A673 (cell line): ENCODE measurements at regions not wholly inside any gene's neighbourhood (a gene's known extent, or its start where the extent isn't known, plus 50 kb on each side); places are given as distances from the start of the nearest gene placed in this dataset.

ENCODE experiments used
- BruUV-seq: library from RNA; stranded (reverse); fragments of 400-500 nt; replicated peaks from 2 replicates; lab custom pipeline; 2021; lab: Mats Ljungman, UMichigan
- CTCF ChIA-PET: fragments of 300-600 bp; sonication (Branson Sonifier 250); formaldehyde crosslinking; loops from one replicate; lab custom pipeline; 2022; ENCODE audit warnings: antibody characterized with exemption; lab: Charles Lee
- POLR2A ChIA-PET: fragments of 300-600 bp; sonication (Branson Sonifier 250); formaldehyde crosslinking; loops from one replicate; lab custom pipeline; 2022; ENCODE audit warnings: antibody characterized with exemption; ENCODE audit not compliant: low non-redundant PET; lab: Charles Lee
- DNase-seq: peaks from one replicate; pipeline ENCODE4 v3.0.0-alpha.2; 2015; ENCODE audit warnings: low spot score
- H3K27ac ChIP-seq: fragments of 200-600 bp; sonication (generic); 2 replicates; pipeline ENCODE4 v1.5.1; 2016; ENCODE audit warnings: mixed run types, low read depth, mild to moderate bottlenecking, mixed read lengths, antibody characterized with exemption, low read length; ENCODE audit not compliant: poor library complexity, severe bottlenecking
- H3K27me3 ChIP-seq: fragments of 200-600 bp; sonication (generic); replicated peaks from 2 replicates; pipeline ENCODE4 v1.6.1; 2017; ENCODE audit warnings: mixed run types, low read depth, mild to moderate bottlenecking, mixed read lengths, antibody characterized with exemption, low read length; ENCODE audit not compliant: insufficient read depth, poor library complexity
- H3K36me3 ChIP-seq: fragments of 200-600 bp; sonication (generic); 2 replicates; pipeline ENCODE4 v1.6.1; 2016; ENCODE audit warnings: mixed run types, mild to moderate bottlenecking, mixed read lengths, antibody characterized with exemption, low read length; ENCODE audit not compliant: insufficient read depth, poor library complexity, severe bottlenecking
- H3K4me1 ChIP-seq: fragments of 200-600 bp; sonication (generic); 2 replicates; pipeline ENCODE4 v1.6.1; 2017; ENCODE audit warnings: mixed run types, mild to moderate bottlenecking, mixed read lengths, antibody characterized with exemption, low read length; ENCODE audit not compliant: insufficient read depth, poor library complexity, severe bottlenecking
- H3K4me3 ChIP-seq: fragments of 200-600 bp; sonication (generic); 2 replicates; pipeline ENCODE4 v1.5.1; 2016; ENCODE audit warnings: low read depth, mixed run types, mild to moderate bottlenecking, mixed read lengths, low read length; ENCODE audit not compliant: poor library complexity, severe bottlenecking
- H3K9me3 ChIP-seq: fragments of 200-600 bp; sonication (generic); 2 replicates; pipeline ENCODE4 v1.6.1; 2016; ENCODE audit warnings: mixed run types, low read depth, mild to moderate bottlenecking, mixed read lengths, antibody characterized with exemption, low read length; ENCODE audit not compliant: poor library complexity, severe bottlenecking
- EZH2 ChIP-seq: fragments of 200-600 bp; sonication (generic); IDR thresholded peaks from 2 replicates; pipeline ENCODE4 v1.6.1; 2017; ENCODE audit warnings: borderline replicate concordance, low read depth, mild to moderate bottlenecking, mixed read lengths, antibody characterized with exemption, low read length; ENCODE audit not compliant: poor library complexity, severe bottlenecking
- intact Hi-C: fragments of 100-400 bp; cut with micrococcal nuclease; formaldehyde crosslinking; loops from one replicate; pipeline ENCODE4 v1.10.0; 2022; ENCODE audit not compliant: unreplicated experiment
- TF ChIP-seq, protein P1 (sequence below): fragments of 300-800, 200-600 bp; sonication (generic); conservative IDR thresholded peaks from 2 replicates; pipeline ENCODE4 v1.5.1; 2017; ENCODE audit warnings: low read depth, mild to moderate bottlenecking, antibody characterized with exemption, low read length, moderate library complexity, mixed read lengths

- POLR2A ChIA-PET: no interaction called here
- CTCF ChIA-PET: no interaction called here
Observed at GRCh38 chr10:6871128-6871527, 291.1 kb upstream of the PRKCQ start.

DNA sequence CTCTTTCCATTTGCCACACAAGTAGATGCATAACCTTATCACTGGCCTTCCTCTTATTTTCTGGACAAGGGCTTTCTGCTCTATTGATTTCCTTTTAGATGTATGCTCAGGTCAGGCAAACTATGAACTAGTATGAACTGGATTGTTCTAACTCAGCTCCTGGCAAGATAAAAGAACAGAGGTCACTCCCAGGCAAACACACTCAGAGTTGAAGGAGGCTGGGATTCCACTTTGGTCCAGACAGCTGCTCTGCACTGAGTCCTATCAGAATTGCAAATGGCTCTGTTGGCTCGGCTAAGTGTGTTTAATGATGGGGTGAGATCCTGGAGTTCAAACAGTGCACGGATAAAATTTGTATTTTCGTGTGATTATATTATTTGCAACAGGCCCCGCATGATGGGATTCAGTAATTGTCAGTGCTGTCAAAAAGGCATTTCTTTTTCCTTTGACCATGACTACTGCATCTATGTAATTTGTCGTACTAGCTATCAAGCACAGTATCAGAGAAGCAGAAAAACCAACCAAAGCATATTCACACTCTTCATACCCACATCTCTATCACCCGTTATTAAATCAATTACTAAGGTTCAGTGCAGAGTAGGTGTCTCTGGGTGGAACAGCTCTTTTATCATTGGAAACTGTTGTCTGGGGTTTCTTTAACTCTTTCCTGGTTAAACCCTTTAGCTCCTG, 288.1 kb upstream of the PRKCQ start:
- BruUV-seq: no TSS peak
- ChIA-PET CTCF (no interaction called here), POLR2A (interaction anchor here (0.6 kb wide), 2 partner anchors 133 to 542 kb away, joined by 3 to 5 read pairs; partner anchors contain the start of gene SFMBT2)
- Histone ChIP-seq H3K27ac (no peak overlapping the region), H3K27me3 (peaks cover 50% of the 10 kb centered on the region), H3K4me3 (no peak overlapping the region), H3K4me1 (no peaks in the 10 kb centered on the region), H3K36me3 (no peaks in the 10 kb centered on the region), H3K9me3 (no peaks in the 10 kb centered on the region)
- DNase-seq: no peak
- TF ChIP-seq EZH2: no peak
- TF ChIP-seq, protein P1, sequence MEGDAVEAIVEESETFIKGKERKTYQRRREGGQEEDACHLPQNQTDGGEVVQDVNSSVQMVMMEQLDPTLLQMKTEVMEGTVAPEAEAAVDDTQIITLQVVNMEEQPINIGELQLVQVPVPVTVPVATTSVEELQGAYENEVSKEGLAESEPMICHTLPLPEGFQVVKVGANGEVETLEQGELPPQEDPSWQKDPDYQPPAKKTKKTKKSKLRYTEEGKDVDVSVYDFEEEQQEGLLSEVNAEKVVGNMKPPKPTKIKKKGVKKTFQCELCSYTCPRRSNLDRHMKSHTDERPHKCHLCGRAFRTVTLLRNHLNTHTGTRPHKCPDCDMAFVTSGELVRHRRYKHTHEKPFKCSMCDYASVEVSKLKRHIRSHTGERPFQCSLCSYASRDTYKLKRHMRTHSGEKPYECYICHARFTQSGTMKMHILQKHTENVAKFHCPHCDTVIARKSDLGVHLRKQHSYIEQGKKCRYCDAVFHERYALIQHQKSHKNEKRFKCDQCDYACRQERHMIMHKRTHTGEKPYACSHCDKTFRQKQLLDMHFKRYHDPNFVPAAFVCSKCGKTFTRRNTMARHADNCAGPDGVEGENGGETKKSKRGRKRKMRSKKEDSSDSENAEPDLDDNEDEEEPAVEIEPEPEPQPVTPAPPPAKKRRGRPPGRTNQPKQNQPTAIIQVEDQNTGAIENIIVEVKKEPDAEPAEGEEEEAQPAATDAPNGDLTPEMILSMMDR: no peak
- intact Hi-C loops: no loop called here

More at GRCh38 chr10:6871128-6871527, 291.1 kb upstream of the PRKCQ start:
- H3K27ac ChIP-seq: no peak overlapping the region
- H3K4me1 ChIP-seq: peaks cover 12% of the 10 kb centered on the region
- no peaks in the 10 kb centered on the region for H3K9me3 ChIP-seq
- H3K4me3 ChIP-seq: no peak overlapping the region
- intact Hi-C loops: no loop called here
- no peak for TF ChIP-seq EZH2
- TF ChIP-seq, protein P1: no peak
- BruUV-seq: no TSS peak
- DNase-seq: no peak
- H3K36me3 ChIP-seq: no peaks in the 10 kb centered on the region
- H3K27me3 ChIP-seq: peaks cover 54% of the 10 kb centered on the region

GRCh38 chr10:6866757-6867156, 286.7 kb upstream of the PRKCQ start:
- Histone ChIP-seq H3K36me3 (no peaks in the 10 kb centered on the region), H3K4me3 (no peak overlapping the region), H3K9me3 (no peaks in the 10 kb centered on the region), H3K4me1 (no peaks in the 10 kb centered on the region), H3K27ac (no peak overlapping the region), H3K27me3 (peaks cover 45% of the 10 kb centered on the region)
- TF ChIP-seq, protein P1: no peak
- TF ChIP-seq EZH2: no peak
- intact Hi-C loops: no loop called here
- CTCF ChIA-PET: no interaction called here
- POLR2A ChIA-PET: no interaction called here
- no peak for DNase-seq
- no TSS peak for BruUV-seq
